Right lobe of liver (tissue), 4 donors: ENCODE measurements at regions not wholly inside any gene's neighbourhood (a gene's known extent, or its start where the extent isn't known, plus 50 kb on each side); places are given as distances from the start of the nearest gene placed in this dataset.

ENCODE experiments used
- CTCF ChIP-seq, 4 donors: fragments of 200-600 bp in 3 of 4; fragments of 450-650 bp in 1 of 4; IDR thresholded peaks; one replicate each; pipeline versions ENCODE4 v1.5.1 to v1.8.0; 2016 to 2022; ENCODE audit warnings: antibody characterized with exemption in 4 of 4, mild to moderate bottlenecking in 2 of 4
- POLR2A ChIP-seq: fragments of 450-650 bp; IDR thresholded peaks from one replicate; pipeline ENCODE4 v1.6.1; 2017; ENCODE audit warnings: antibody characterized with exemption, mild to moderate bottlenecking
- donor health status: DM: no; HTN: no; CAD: no.
- donor health status: DM: no; HTN: no; CAD: no.
- donor health status: DM: no; HTN: yes; CAD: no.

- TF ChIP-seq CTCF (IDR thresholded peaks at IDR 0.05) = no peak
- no peak for TF ChIP-seq POLR2A
These were observed 252.4 kb upstream of the CPNE8 start for GRCh38 chr12:39157696-39158342.
